SK-N-SH treated with all-trans-retinoic acid at 6 μM for 48 hours (cell line): ENCODE measurements at regions not wholly inside any gene's neighbourhood (a gene's known extent, or its start where the extent isn't known, plus 50 kb on each side); places are given as distances from the start of the nearest gene placed in this dataset.
"Not testable (repeated sequence)": the region's sequence is repeated elsewhere in the genome, so short reads cannot be mapped to it uniquely, and the experiment has no call there.

ENCODE experiments used
- ATAC-seq: fragments of 200-7000 bp; cut with Tn5 transposase; 3 replicates; pipeline ENCODE4 v1.9.1; 2020; ENCODE audit warnings: mild to moderate bottlenecking, moderate library complexity
- ARNTL ChIP-seq: fragments of 450-650 bp; formaldehyde crosslinking; IDR thresholded peaks from 2 replicates; pipeline ENCODE4 v1.5.0; 2020; ENCODE audit warnings: low read depth, mild to moderate bottlenecking, moderate library complexity, borderline replicate concordance
- BACH2 ChIP-seq: fragments of 250-450 bp; sonication (Bioruptor Pico); IDR thresholded peaks from 2 replicates; pipeline ENCODE4 v1.9.0; 2021; ENCODE audit warnings: mild to moderate bottlenecking, borderline replicate concordance
- CREB5 ChIP-seq: fragments of 250-450 bp; sonication (Bioruptor Pico); IDR thresholded peaks from 2 replicates; pipeline ENCODE4 v1.5.1; 2020; ENCODE audit warnings: low read depth, mild to moderate bottlenecking, moderate library complexity
- CSDC2 ChIP-seq: fragments of 250-450 bp; sonication (Bioruptor Pico); IDR thresholded peaks from 2 replicates; pipeline ENCODE4 v1.5.0; 2020; ENCODE audit warnings: mild to moderate bottlenecking, moderate library complexity
- CSRNP3 ChIP-seq: fragments of 250-450 bp; sonication (Bioruptor Pico); IDR thresholded peaks from 2 replicates; pipeline ENCODE4 v1.5.1; 2021; ENCODE audit warnings: mild to moderate bottlenecking, moderate library complexity
- ESRRG ChIP-seq: fragments of 250-450 bp; sonication (Bioruptor Pico); IDR thresholded peaks from 2 replicates; pipeline ENCODE4 v1.6.1; 2021; ENCODE audit warnings: mild to moderate bottlenecking
- GLIS3 ChIP-seq: fragments of 250-450 bp; sonication (Bioruptor Pico); IDR thresholded peaks from 2 replicates; pipeline ENCODE4 v1.5.0; 2020; ENCODE audit warnings: mild to moderate bottlenecking, moderate library complexity
- OSR1 ChIP-seq: fragments of 250-450 bp; sonication (Bioruptor Pico); IDR thresholded peaks from 2 replicates; pipeline ENCODE4 v1.8.0; 2022; ENCODE audit warnings: moderate library complexity, mild to moderate bottlenecking, inconsistent platforms
- PATZ1 ChIP-seq: fragments of 250-450 bp; sonication (Bioruptor Pico); IDR thresholded peaks from 2 replicates; pipeline ENCODE4 v1.8.0; 2020; ENCODE audit warnings: mild to moderate bottlenecking, moderate library complexity, borderline replicate concordance
- POU6F1 ChIP-seq: fragments of 250-450 bp; sonication (Bioruptor Pico); IDR thresholded peaks from 2 replicates; pipeline ENCODE4 v1.8.0; 2021; ENCODE audit warnings: low read depth, mild to moderate bottlenecking, moderate library complexity, borderline replicate concordance
- PPARA ChIP-seq: fragments of 250-450 bp; sonication (Bioruptor Pico); IDR thresholded peaks from 2 replicates; pipeline ENCODE4 v1.5.0; 2020; ENCODE audit warnings: mild to moderate bottlenecking, borderline replicate concordance
- RARB ChIP-seq: fragments of 250-450 bp; sonication (Bioruptor Pico); IDR thresholded peaks from 2 replicates; pipeline ENCODE4 v1.8.0; 2021; ENCODE audit warnings: mild to moderate bottlenecking, moderate library complexity
- SNAI2 ChIP-seq: fragments of 250-450 bp; sonication (Bioruptor Pico); IDR thresholded peaks from 2 replicates; pipeline ENCODE4 v1.5.0; 2020; ENCODE audit warnings: mild to moderate bottlenecking, moderate library complexity
- TCF4 ChIP-seq: fragments of 250-450 bp; sonication (Bioruptor Pico); IDR thresholded peaks from 2 replicates; pipeline ENCODE4 v1.8.0; 2021; ENCODE audit warnings: mild to moderate bottlenecking, moderate library complexity, borderline replicate concordance
- TOX ChIP-seq: fragments of 250-450 bp; sonication (Bioruptor Pico); IDR thresholded peaks from 2 replicates; pipeline ENCODE4 v1.8.0; 2021; ENCODE audit warnings: mild to moderate bottlenecking, moderate library complexity, borderline replicate concordance
- ZC3H10 ChIP-seq: fragments of 250-450 bp; sonication (Bioruptor Pico); IDR thresholded peaks from 2 replicates; pipeline ENCODE4 v1.5.1; 2021; ENCODE audit warnings: mild to moderate bottlenecking, moderate library complexity
- ZFP3 ChIP-seq: fragments of 250-450 bp; sonication (Bioruptor Pico); IDR thresholded peaks from 2 replicates; pipeline ENCODE4 v1.5.0; 2020; ENCODE audit warnings: mild to moderate bottlenecking, moderate library complexity
- ZFP30 ChIP-seq: fragments of 450-650 bp; formaldehyde crosslinking; IDR thresholded peaks from 2 replicates; pipeline ENCODE4 v1.5.0; 2022; ENCODE audit warnings: mild to moderate bottlenecking, moderate library complexity
- ZNF565 ChIP-seq: fragments of 450-650 bp; formaldehyde crosslinking; conservative IDR thresholded peaks from 2 replicates; pipeline ENCODE4 v1.5.0; 2020; ENCODE audit warnings: low read depth, mild to moderate bottlenecking, moderate library complexity
- ZNF70 ChIP-seq: fragments of 450-650 bp; formaldehyde crosslinking; IDR thresholded peaks from 2 replicates; pipeline ENCODE4 v1.5.0; 2020; ENCODE audit warnings: mild to moderate bottlenecking, moderate library complexity
- ZNF8 ChIP-seq: fragments of 450-650 bp; formaldehyde crosslinking; IDR thresholded peaks from 2 replicates; pipeline ENCODE4 v1.5.0; 2020; ENCODE audit warnings: mild to moderate bottlenecking, moderate library complexity

- ATAC-seq: no peak
- TF ChIP-seq ARNTL: no peak
- TF ChIP-seq ZNF565: no peak
Measured at GRCh38 chr13:111630406-111630805, 310.0 kb downstream of the TEX29 start.

- ATAC-seq: not testable (repeated sequence)
Measured at GRCh38 chr13:111631271-111631670, 310.8 kb downstream of the TEX29 start.

GRCh38 chr13:111632906-111633305 lies 312.5 kb downstream of the TEX29 start:
- TF ChIP-seq ZNF8 (CRISPR knock-in tag): no peak
- TF ChIP-seq ZFP3 (CRISPR knock-in tag): no peak
- no peak for TF ChIP-seq ZFP30
- TF ChIP-seq ARNTL: no peak
- no peak for TF ChIP-seq ESRRG (CRISPR knock-in tag)
- TF ChIP-seq, all 23 proteins: peak for 0
- no peak for ATAC-seq

- no peak for ATAC-seq
- no peak for TF ChIP-seq PATZ1 (CRISPR knock-in tag)
- no peak for TF ChIP-seq OSR1 (CRISPR knock-in tag)
- no peak for TF ChIP-seq ARNTL
- TF ChIP-seq, all 23 proteins: peak for 0
Measured at GRCh38 chr13:111633401-111633800, 313.0 kb downstream of the TEX29 start.

- TF ChIP-seq ESRRG (CRISPR knock-in tag): no peak
- no peak for TF ChIP-seq ARNTL
- no peak for TF ChIP-seq CSRNP3 (CRISPR knock-in tag)
- TF ChIP-seq CSDC2: no peak
- TF ChIP-seq SNAI2 (CRISPR knock-in tag): no peak
- TF ChIP-seq POU6F1: no peak
- TF ChIP-seq BACH2 (CRISPR knock-in tag): no peak
- no peak for TF ChIP-seq OSR1 (CRISPR knock-in tag)
- no peak for TF ChIP-seq TOX
- TF ChIP-seq PPARA (CRISPR knock-in tag): no peak
- no peak for TF ChIP-seq CREB5 (CRISPR knock-in tag)
- TF ChIP-seq ZNF8 (CRISPR knock-in tag): no peak
- TF ChIP-seq ZNF70 (CRISPR knock-in tag): no peak
- TF ChIP-seq ZFP3 (CRISPR knock-in tag): no peak
- TF ChIP-seq ZC3H10 (CRISPR knock-in tag): no peak
- no peak for TF ChIP-seq GLIS3 (CRISPR knock-in tag)
- no peak for ATAC-seq
Measured at GRCh38 chr13:111634410-111634809, 314.0 kb downstream of the TEX29 start.

- no peak for TF ChIP-seq GLIS3 (CRISPR knock-in tag)
- ATAC-seq: no peak
Measured at GRCh38 chr13:111636271-111636670, 315.8 kb downstream of the TEX29 start.

GRCh38 chr13:111636804-111637203 lies 316.4 kb downstream of the TEX29 start:
- TF ChIP-seq ESRRG (CRISPR knock-in tag) (no peak), RARB (CRISPR knock-in tag) (no peak), BACH2 (CRISPR knock-in tag) (no peak), OSR1 (CRISPR knock-in tag) (no peak), ZNF8 (CRISPR knock-in tag) (no peak), ARNTL (no peak), CREB5 (CRISPR knock-in tag) (no peak), CSDC2 (no peak), ZNF565 (no peak), ZNF70 (CRISPR knock-in tag) (no peak), ZFP3 (CRISPR knock-in tag) (no peak), TCF4 (CRISPR knock-in tag) (no peak), SNAI2 (CRISPR knock-in tag) (no peak)

More at GRCh38 chr13:111636804-111637203, 316.4 kb downstream of the TEX29 start:
- ATAC-seq: no peak
